Liver (tissue), 3 donors: ENCODE measurements at regions not wholly inside any gene's neighbourhood (a gene's known extent, or its start where the extent isn't known, plus 50 kb on each side); places are given as distances from the start of the nearest gene placed in this dataset.
"Not testable (repeated sequence)": the region's sequence is repeated elsewhere in the genome, so short reads cannot be mapped to it uniquely, and the experiment has no call there.

Experiments
- ATF3 ChIP-seq: IDR thresholded peaks from 2 replicates; pipeline ENCODE4 v1.6.1; 2016; ENCODE audit warnings: antibody characterized with exemption
- CTCF ChIP-seq: fragments of 150-350 bp; IDR thresholded peaks from 2 replicates; pipeline ENCODE4 v1.5.1; 2017; ENCODE audit warnings: improper control_type of control experiment, low read depth, low read length; ENCODE audit not compliant: missing input control
- RXRA ChIP-seq, 2 donors: IDR thresholded peaks; 2 replicates each; pipeline ENCODE4 v1.6.1; 2017 to 2018; ENCODE audit warnings: antibody characterized with exemption in 2 of 2, mild to moderate bottlenecking in 1 of 2
- YY1 ChIP-seq: IDR thresholded peaks from 2 replicates; pipeline ENCODE4 v1.6.1; 2016; ENCODE audit warnings: antibody characterized with exemption, mild to moderate bottlenecking
- donor health status: healthy.
- donor health status: healthy.

DNA sequence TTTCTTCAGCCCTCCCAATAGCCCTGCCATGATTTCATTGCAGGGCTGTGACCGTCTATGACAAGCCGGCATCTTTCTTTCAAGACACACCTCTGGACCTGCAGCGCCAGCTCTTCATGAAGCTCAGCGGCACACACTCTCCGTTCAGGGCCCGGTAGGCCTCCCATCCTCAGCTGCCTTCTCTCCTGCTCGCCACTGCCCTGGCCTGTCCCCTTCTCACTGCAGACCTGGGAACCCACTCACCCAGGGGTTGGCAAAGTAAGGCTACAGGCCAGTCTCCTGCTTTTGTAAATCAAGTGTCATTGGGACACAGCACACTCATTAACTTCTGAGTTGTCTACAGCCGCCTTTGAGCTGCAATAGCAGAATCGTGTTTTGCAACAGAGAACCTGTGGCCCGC lies 169.2 kb downstream of the ADRA2C start:
- TF ChIP-seq YY1; RXRA (IDR thresholded peaks at IDR 0.05); CTCF; ATF3: not testable (repeated sequence)
